Epidermal melanocyte (primary cell): ENCODE measurements at regions not wholly inside any gene's neighbourhood (a gene's known extent, or its start where the extent isn't known, plus 50 kb on each side); places are given as distances from the start of the nearest gene placed in this dataset.

Experiments
- DNase-seq: peaks from one replicate; pipeline ENCODE4 v3.0.0; 2011; ENCODE audit warnings: low spot score; ENCODE audit not compliant: insufficient read length

- DNase-seq: no peak
Observed at GRCh38 chr13:97561182-97561581, 127.2 kb downstream of the RAP2A start.

GRCh38 chr13:97562962-97563361 is 129.0 kb downstream of the RAP2A start:
- no peak for DNase-seq

GRCh38 chr13:97564956-97565355 is 131.0 kb downstream of the RAP2A start:
- DNase-seq: no peak

GRCh38 chr13:97565906-97566305 is 131.9 kb downstream of the RAP2A start:
- DNase-seq: no peak

GRCh38 chr13:97566907-97567306 is 132.9 kb downstream of the RAP2A start:
- no peak for DNase-seq

- no peak for DNase-seq
Observed at GRCh38 chr13:97567510-97568243, 133.7 kb downstream of the RAP2A start.

GRCh38 chr13:97568850-97569249 is 134.9 kb downstream of the RAP2A start:
- no peak for DNase-seq

GRCh38 chr13:97569841-97570240 is 135.9 kb downstream of the RAP2A start:
- DNase-seq: no peak

GRCh38 chr13:97570442-97570841 is 136.5 kb downstream of the RAP2A start:
- DNase-seq: no peak

- no peak for DNase-seq
Observed at GRCh38 chr13:97573011-97573410, 139.0 kb downstream of the RAP2A start.

GRCh38 chr13:97574926-97575325 is 141.0 kb downstream of the RAP2A start:
- no peak for DNase-seq

GRCh38 chr13:97577026-97577425 is 143.1 kb downstream of the RAP2A start:
- DNase-seq: no peak

GRCh38 chr13:97582170-97582569 is 148.2 kb downstream of the RAP2A start:
- no peak for DNase-seq

- DNase-seq: no peak
Observed at GRCh38 chr13:97583907-97584497, 150.0 kb downstream of the RAP2A start.

GRCh38 chr13:97586941-97587340 is 153.0 kb downstream of the RAP2A start:
- DNase-seq: no peak

- DNase-seq: no peak
Observed at GRCh38 chr13:97588993-97589392, 155.0 kb downstream of the RAP2A start.

- DNase-seq: no peak
Observed at GRCh38 chr13:97600458-97601075, 166.6 kb downstream of the RAP2A start.

- no peak for DNase-seq
Observed at GRCh38 chr13:97615266-97615665, 181.3 kb downstream of the RAP2A start.

GRCh38 chr13:97616385-97616784 is 182.4 kb downstream of the RAP2A start:
- no peak for DNase-seq

GRCh38 chr13:97621025-97621424 is 187.1 kb downstream of the RAP2A start:
- DNase-seq: no peak

- DNase-seq: no peak
Observed at GRCh38 chr13:97621631-97622030, 187.7 kb downstream of the RAP2A start.

GRCh38 chr13:97627566-97627965 is 193.6 kb downstream of the RAP2A start:
- DNase-seq: peak; percentile 23
